IMR-90 (cell line): ENCODE measurements at regions not wholly inside any gene's neighbourhood (a gene's known extent, or its start where the extent isn't known, plus 50 kb on each side); places are given as distances from the start of the nearest gene placed in this dataset.

Experiments
- ATAC-seq: fragments of 200-7000 bp; cut with Tn5 transposase; 2 replicates; pipeline ENCODE4 v1.9.1; 2020; ENCODE audit warnings: low read depth, mild to moderate bottlenecking, moderate library complexity
- BruUV-seq: library from RNA; stranded (reverse); fragments of 400-500 nt; replicated peaks from 2 replicates; lab custom pipeline; 2021; lab: Mats Ljungman, UMichigan
- CTCF ChIA-PET: fragments of 300-600 bp; formaldehyde crosslinking; extraction: SDS; loops from one replicate; lab custom pipeline; 2021; ENCODE audit warnings: antibody characterized with exemption; lab: Yijun Ruan, JAX
- POLR2A ChIA-PET: fragments of 300-600 bp; sonication (Branson Sonifier 250); formaldehyde crosslinking; loops from one replicate; lab custom pipeline; 2022; ENCODE audit warnings: antibody characterized with exemption; ENCODE audit not compliant: unreplicated experiment; lab: Charles Lee
- DNase-seq: peaks from one replicate; pipeline ENCODE4 v3.0.0; 2013
- H2AFZ ChIP-seq: replicated peaks from 2 replicates; pipeline ENCODE3; 2013; ENCODE audit warnings: low read length, mild to moderate bottlenecking; ENCODE audit not compliant: poor library complexity
- H2AK5ac ChIP-seq: 2 replicates; pipeline ENCODE4 v1.6.1; 2013; ENCODE audit warnings: low read depth, low read length, inconsistent platforms
- H2AK9ac ChIP-seq: replicated peaks from 2 replicates; pipeline ENCODE3; 2013; ENCODE audit warnings: mild to moderate bottlenecking, low read depth, low read length, moderate library complexity; ENCODE audit not compliant: poor library complexity
- H2BK120ac ChIP-seq: 2 replicates; pipeline ENCODE4 v1.6.1; 2013; ENCODE audit warnings: low read depth, low read length, inconsistent platforms
- H2BK15ac ChIP-seq: 3 replicates; pipeline ENCODE4 v1.6.1; 2013; ENCODE audit warnings: low read depth, low read length, inconsistent platforms
- H2BK20ac ChIP-seq: 2 replicates; pipeline ENCODE4 v1.6.1; 2013; ENCODE audit warnings: low read depth, mild to moderate bottlenecking, inconsistent platforms, low read length, moderate library complexity
- H2BK5ac ChIP-seq: 2 replicates; pipeline ENCODE4 v1.6.1; 2013; ENCODE audit warnings: mild to moderate bottlenecking, low read depth, low read length, inconsistent platforms; ENCODE audit not compliant: poor library complexity, severe bottlenecking
- H3K14ac ChIP-seq: replicated peaks from 2 replicates; pipeline ENCODE4 v1.6.1; 2013; ENCODE audit warnings: low read depth, low read length, inconsistent platforms
- H3K18ac ChIP-seq: 2 replicates; pipeline ENCODE4 v1.6.1; 2013; ENCODE audit warnings: low read depth, low read length, control low read depth
- H3K23ac ChIP-seq: 2 replicates; pipeline ENCODE4 v1.6.1; 2013; ENCODE audit warnings: low read depth, low read length, inconsistent platforms
- H3K27ac ChIP-seq: 2 replicates; pipeline ENCODE4 v1.5.1; 2013; ENCODE audit warnings: mild to moderate bottlenecking, control low read depth, low read length; ENCODE audit not compliant: insufficient read depth
- H3K27me3 ChIP-seq: 2 replicates; pipeline ENCODE4 v1.6.1; 2013; ENCODE audit warnings: low read length; ENCODE audit not compliant: control insufficient read depth, insufficient read depth
- H3K36me3 ChIP-seq: 2 replicates; pipeline ENCODE4 v1.6.1; 2013; ENCODE audit warnings: low read length, mixed read lengths; ENCODE audit not compliant: control insufficient read depth, insufficient read depth
- H3K4ac ChIP-seq: 2 replicates; pipeline ENCODE4 v1.6.1; 2013; ENCODE audit warnings: low read depth, low read length, inconsistent platforms
- H3K4me1 ChIP-seq: 2 replicates; pipeline ENCODE4 v1.6.1; 2013; ENCODE audit warnings: low read length, mixed read lengths; ENCODE audit not compliant: control insufficient read depth, insufficient read depth
- H3K4me2 ChIP-seq: 2 replicates; pipeline ENCODE4 v1.6.1; 2013; ENCODE audit warnings: low read depth, mild to moderate bottlenecking, control low read depth, low read length, moderate library complexity
- H3K4me3 ChIP-seq: 2 replicates; pipeline ENCODE4 v1.5.1; 2013; ENCODE audit warnings: low read depth, mild to moderate bottlenecking, control low read depth, low read length, moderate library complexity; ENCODE audit not compliant: insufficient read depth
- H3K56ac ChIP-seq: 2 replicates; pipeline ENCODE4 v1.6.1; 2013; ENCODE audit warnings: low read length, inconsistent platforms; ENCODE audit not compliant: insufficient read depth; ENCODE audit errors: extremely low read depth
- H3K79me1 ChIP-seq, 2 experiments: 2 replicates each; pipeline ENCODE4 v1.6.1; 2013; ENCODE audit warnings: low read length in 2 of 2, inconsistent platforms in 1 of 2, low read depth in 1 of 2
- H3K9ac ChIP-seq: 2 replicates; pipeline ENCODE4 v1.6.1; 2013; ENCODE audit warnings: low read depth, low read length, control low read depth
- H3K9me1 ChIP-seq: 2 replicates; pipeline ENCODE4 v1.6.1; 2013; ENCODE audit warnings: low read length, inconsistent platforms; ENCODE audit not compliant: insufficient read depth
- H3K9me3 ChIP-seq: 2 replicates; pipeline ENCODE4 v1.6.1; 2013; ENCODE audit warnings: low read length; ENCODE audit not compliant: control insufficient read depth, insufficient read depth
- H4K20me1 ChIP-seq: 2 replicates; pipeline ENCODE4 v1.6.1; 2013; ENCODE audit warnings: low read length, inconsistent platforms; ENCODE audit not compliant: insufficient read depth
- H4K5ac ChIP-seq: 2 replicates; pipeline ENCODE4 v1.6.1; 2013; ENCODE audit warnings: mild to moderate bottlenecking, low read depth, low read length, control low read depth
- H4K8ac ChIP-seq, 2 experiments: 2 replicates each; pipeline ENCODE4 v1.6.1; 2013; ENCODE audit warnings: low read depth in 2 of 2, low read length in 2 of 2, control low read depth in 1 of 2, inconsistent platforms in 1 of 2
- H4K91ac ChIP-seq: 2 replicates; pipeline ENCODE4 v1.6.1; 2013; ENCODE audit warnings: low read depth, low read length, inconsistent platforms; ENCODE audit not compliant: insufficient read depth
- BHLHE40 ChIP-seq: fragments of 150-350 bp; IDR thresholded peaks from 2 replicates; pipeline ENCODE4 v1.6.1; 2016; ENCODE audit warnings: mild to moderate bottlenecking, low read depth, low read length
- FOS ChIP-seq: fragments of 150-350 bp; IDR thresholded peaks from 2 replicates; pipeline ENCODE4 v1.6.1; 2016; ENCODE audit warnings: low read depth, low read length
- MAZ ChIP-seq: IDR thresholded peaks from 2 replicates; pipeline ENCODE4 v1.6.1; 2012; ENCODE audit warnings: low read depth, mild to moderate bottlenecking, low read length, improper control_type of control experiment, moderate library complexity, borderline replicate concordance
- RAD21 ChIP-seq: IDR thresholded peaks from 2 replicates; pipeline ENCODE4 v1.6.1; 2012; ENCODE audit warnings: low read length, improper control_type of control experiment
- WGBS, 2 experiments: methylation state at CpG; one replicate each; pipeline versions ENCODE4 v1.1.5 to v1.1.7; 2013; ENCODE audit warnings: missing lambda C conversion rate in 2 of 2; ENCODE audit not compliant: insufficient read length in 1 of 2; ENCODE audit errors: extremely low coverage in 2 of 2; 5-methylcytosine and 5-hydroxymethylcytosine counted together
- dilution Hi-C: fragments of 300-500 bp; cut with HindIII; formaldehyde crosslinking; loops from one replicate; pipeline ENCODE4 v1.14.3; 2018; ENCODE audit warnings: low sequenced_read_pairs; ENCODE audit not compliant: unreplicated experiment
- in situ Hi-C: fragments of 300-500 bp; cut with MboI; formaldehyde crosslinking; loops from 3 replicates; pipeline ENCODE4 v1.14.3; 2019; ENCODE audit warnings: low sequenced_read_pairs, inconsistent platforms, mixed read lengths
- intact Hi-C: fragments of 100-400 bp; cut with micrococcal nuclease; formaldehyde crosslinking; loops from 2 replicates; pipeline ENCODE4 v1.10.0; 2022
- TF ChIP-seq, protein P1 (sequence below): conservative IDR thresholded peaks from 2 replicates; pipeline ENCODE4 v1.5.1; 2012; ENCODE audit warnings: mild to moderate bottlenecking, low read depth, low read length, improper control_type of control experiment

DNA sequence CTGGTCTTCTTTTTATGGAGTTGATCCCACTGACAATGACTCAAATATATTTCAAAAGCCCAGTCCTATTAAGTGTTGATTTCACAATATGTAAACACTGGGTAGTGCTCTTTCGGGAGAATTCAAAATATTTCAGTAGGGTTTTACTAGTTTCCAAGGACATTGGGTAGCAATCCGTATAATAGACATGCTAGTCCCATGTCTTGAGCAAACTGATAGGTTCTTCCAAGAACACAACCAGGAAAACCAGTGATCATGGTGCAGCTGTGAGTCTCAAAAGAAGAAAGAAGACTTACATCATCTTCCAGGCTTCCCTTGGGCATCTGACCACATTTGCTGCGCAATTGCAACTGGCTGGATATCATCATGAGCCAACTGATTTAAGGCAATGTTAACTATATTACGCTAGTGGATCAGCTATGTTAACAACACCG, 59.3 kb upstream of the APBB1IP start:
- Histone ChIP-seq H3K9me1 (no peaks in the 10 kb centered on the region), H3K9ac (no peak overlapping the region), H3K4me2 (no peak overlapping the region), H2BK15ac (no peak overlapping the region), H3K23ac (no peak overlapping the region), H3K27ac (no peak overlapping the region), H3K14ac (no peak overlapping the region), H2BK20ac (no peak overlapping the region), H4K20me1 (no peaks in the 10 kb centered on the region), H4K8ac (no peak overlapping the region), H3K4ac (no peak overlapping the region), H3K18ac (no peak overlapping the region), H3K4me1 (no peaks in the 10 kb centered on the region), H3K9me3 (peaks cover 9% of the 10 kb centered on the region), H2BK5ac (no peak overlapping the region), H4K91ac (no peak overlapping the region), H2AK9ac (no peak overlapping the region), H4K5ac (no peak overlapping the region), H3K4me3 (no peak overlapping the region), H2BK120ac (no peak overlapping the region), H2AFZ (no peak overlapping the region), H3K56ac (no peak overlapping the region), H2AK5ac (no peak overlapping the region), H3K36me3 (no peaks in the 10 kb centered on the region), H3K79me1 (no peaks in the 10 kb centered on the region), H3K27me3 (no peaks in the 10 kb centered on the region)
- TF ChIP-seq MAZ, result no peak
- TF ChIP-seq FOS, result no peak
- TF ChIP-seq RAD21, result no peak
- TF ChIP-seq BHLHE40, result no peak
- TF ChIP-seq, protein P1, sequence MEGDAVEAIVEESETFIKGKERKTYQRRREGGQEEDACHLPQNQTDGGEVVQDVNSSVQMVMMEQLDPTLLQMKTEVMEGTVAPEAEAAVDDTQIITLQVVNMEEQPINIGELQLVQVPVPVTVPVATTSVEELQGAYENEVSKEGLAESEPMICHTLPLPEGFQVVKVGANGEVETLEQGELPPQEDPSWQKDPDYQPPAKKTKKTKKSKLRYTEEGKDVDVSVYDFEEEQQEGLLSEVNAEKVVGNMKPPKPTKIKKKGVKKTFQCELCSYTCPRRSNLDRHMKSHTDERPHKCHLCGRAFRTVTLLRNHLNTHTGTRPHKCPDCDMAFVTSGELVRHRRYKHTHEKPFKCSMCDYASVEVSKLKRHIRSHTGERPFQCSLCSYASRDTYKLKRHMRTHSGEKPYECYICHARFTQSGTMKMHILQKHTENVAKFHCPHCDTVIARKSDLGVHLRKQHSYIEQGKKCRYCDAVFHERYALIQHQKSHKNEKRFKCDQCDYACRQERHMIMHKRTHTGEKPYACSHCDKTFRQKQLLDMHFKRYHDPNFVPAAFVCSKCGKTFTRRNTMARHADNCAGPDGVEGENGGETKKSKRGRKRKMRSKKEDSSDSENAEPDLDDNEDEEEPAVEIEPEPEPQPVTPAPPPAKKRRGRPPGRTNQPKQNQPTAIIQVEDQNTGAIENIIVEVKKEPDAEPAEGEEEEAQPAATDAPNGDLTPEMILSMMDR, result no peak
- WGBS, 2 experiments, result 17% methylated on average over 1 of the region's 5 CpGs; no CpG with 5 or more reads in 1 of the 2 experiments
- ATAC-seq, result no peak
- dilution Hi-C loops (no loop called here), in situ Hi-C loops (no loop called here), intact Hi-C loops (no loop called here)
- ChIA-PET POLR2A (no interaction called here), CTCF (no interaction called here)
- no peak for DNase-seq
- no TSS peak for BruUV-seq
